ENCODE measurements at regions not wholly inside any gene's neighbourhood (a gene's known extent, or its start where the extent isn't known, plus 50 kb on each side); places are given as distances from the start of the nearest gene placed in this dataset.

DNA sequence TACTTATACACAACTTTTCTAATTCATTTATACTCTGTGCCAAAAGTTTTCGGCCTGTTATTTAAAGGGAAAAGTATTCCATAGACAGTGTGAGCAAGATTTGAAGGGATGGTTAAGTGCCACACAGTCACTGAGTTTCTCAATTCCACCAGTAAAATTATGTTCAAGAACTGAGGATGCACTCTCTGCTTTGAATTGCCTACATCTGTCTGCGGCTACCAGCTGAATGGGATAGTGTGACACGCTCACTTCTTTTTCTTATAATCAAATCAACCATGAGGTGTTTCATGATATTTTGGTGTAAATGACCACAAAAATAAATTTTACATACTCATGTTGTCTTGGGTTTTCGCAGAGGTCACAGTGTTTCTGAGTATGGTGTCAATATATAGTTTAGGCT is 218.4 kb upstream of the TMEM161B start:
- DNase-seq (ENCODE audit: low read depth in 3 of 3): no peak

DNA sequence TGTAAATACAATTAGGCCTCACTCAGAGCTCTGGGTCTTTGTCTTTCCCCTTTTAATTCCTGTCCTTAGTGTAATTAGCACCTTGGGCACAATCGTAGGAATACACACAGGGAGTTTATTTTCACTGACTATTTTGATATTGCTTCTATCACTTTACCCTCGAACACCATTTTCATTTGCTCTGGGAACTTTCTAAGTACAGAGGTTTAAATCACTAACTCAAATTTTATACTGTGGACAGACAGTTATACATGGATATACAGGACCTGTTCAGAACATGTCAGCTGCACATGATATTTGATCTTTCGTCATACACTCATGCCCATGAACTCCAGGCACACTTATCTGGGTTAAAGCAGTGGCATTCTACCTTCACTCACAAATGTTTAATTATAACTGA is 217.8 kb upstream of the TMEM161B start:
- no peak for DNase-seq (ENCODE audit: low read depth in 3 of 3)

GRCh38 chr5:88485531-88485930 is 216.9 kb upstream of the TMEM161B start:
- no peak for DNase-seq (ENCODE audit: low read depth in 3 of 3)

GRCh38 chr5:88483964-88484672 is 215.5 kb upstream of the TMEM161B start:
- no peak for DNase-seq (ENCODE audit: low read depth in 3 of 3)

- no peak for DNase-seq (ENCODE audit: low read depth in 3 of 3)
Measured at GRCh38 chr5:88480801-88481499, 212.3 kb upstream of the TMEM161B start.

GRCh38 chr5:88480245-88480644 is 211.6 kb upstream of the TMEM161B start:
- DNase-seq (ENCODE audit: low read depth in 3 of 3): no peak

DNA sequence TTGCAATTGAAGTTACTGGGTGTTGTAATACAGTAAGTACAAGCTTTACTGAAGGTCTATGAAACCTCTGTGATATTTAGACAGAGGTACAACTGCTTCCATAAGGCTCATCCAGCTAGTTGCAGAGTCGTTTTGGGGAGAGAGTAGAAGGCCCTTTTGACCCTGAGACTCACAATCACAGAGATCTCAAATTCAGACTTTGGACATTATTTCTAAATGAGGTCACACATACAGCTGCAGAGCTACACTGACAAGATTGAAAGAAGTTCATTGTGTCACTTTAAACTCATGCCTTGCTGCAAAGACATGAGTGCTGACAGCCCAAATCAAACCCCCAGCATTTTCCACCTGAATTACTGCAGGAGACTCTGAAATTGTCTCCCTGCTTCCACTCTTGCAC is 205.9 kb upstream of the TMEM161B start:
- no peak for DNase-seq (ENCODE audit: low read depth in 3 of 3)

- no peak for DNase-seq (ENCODE audit: low read depth in 3 of 3)
Measured at GRCh38 chr5:88470745-88471144, 202.1 kb upstream of the TMEM161B start.

DNA sequence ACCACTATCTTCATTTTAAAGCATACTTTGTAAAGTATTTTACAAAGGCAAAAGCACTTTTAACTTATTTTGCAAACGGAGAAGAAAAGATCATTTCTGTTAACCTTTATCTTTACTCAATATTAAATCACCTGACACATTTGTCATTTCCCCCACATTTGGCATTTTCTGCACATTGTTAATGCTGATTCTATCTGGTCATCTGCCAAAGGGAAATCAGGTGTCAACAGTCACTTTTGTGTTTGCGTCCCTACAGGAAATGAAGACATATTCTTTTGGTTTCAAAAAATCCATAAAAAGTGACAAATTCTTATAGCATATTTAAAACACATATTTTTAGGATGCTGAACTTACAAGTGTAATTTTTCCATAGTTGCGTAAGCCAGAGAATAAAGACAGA is 191.3 kb upstream of the TMEM161B start:
- no peak for DNase-seq (ENCODE audit: low read depth in 3 of 3)

DNA sequence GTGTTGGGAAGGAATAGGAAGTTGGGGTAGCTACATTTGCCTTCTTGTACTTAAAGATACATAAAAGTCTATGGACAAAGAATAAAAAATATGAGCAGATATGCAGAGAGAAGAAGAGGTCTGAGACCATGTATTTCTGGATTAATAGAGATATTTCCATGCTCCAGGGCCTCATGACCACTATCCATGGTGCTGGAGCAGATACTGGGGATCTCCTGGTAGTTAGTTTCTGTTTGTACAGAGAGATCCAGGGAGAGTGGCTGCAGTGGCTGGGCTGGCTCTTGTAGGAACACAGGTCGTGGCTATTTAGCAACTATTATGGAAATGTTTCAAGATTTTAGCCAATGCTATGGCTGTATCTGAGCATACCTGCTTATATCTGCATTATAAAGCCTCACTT is 184.2 kb upstream of the TMEM161B start:
- DNase-seq (ENCODE audit: low read depth in 3 of 3): no peak

DNA sequence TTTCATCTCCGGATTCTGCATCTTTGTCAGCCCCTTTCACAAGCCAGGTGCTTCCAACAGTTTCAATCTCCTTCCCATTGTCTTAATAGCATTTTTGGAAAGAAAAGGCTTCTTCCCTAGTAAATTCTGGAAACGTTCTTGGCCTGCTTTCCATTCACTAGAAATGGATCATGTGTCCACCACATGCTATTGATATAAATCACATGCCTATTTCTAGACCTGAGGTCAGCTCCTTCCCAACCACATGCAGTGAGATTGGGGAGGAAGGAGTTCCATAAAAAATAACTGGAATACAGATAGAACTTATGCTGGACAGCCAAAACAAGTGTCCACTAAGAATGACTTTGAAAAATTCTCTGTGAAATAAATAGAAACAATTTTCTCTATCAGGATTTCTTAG is 181.6 kb upstream of the TMEM161B start:
- no peak for DNase-seq (ENCODE audit: low read depth in 3 of 3)

DNA sequence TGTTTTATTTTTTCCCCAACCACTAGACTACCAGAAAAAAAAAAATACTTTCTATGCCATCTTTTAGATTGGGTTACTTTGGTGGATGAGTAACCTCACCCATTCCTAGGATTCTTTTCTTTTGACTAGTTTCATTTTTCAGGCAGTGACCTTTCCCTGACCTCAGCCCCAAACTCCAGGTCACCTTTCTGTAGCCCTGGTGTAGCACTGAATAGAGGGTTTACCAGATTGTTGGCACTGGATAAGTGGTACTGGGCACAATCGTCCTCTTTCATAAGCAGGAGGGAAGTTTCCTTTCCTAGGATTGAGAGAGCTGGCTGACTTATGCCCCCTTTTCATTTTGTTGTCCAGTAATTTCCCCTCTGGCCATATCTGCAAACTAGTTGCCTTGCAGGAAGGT is 169.4 kb upstream of the TMEM161B start:
- DNase-seq (ENCODE audit: low read depth in 3 of 3): no peak

DNA sequence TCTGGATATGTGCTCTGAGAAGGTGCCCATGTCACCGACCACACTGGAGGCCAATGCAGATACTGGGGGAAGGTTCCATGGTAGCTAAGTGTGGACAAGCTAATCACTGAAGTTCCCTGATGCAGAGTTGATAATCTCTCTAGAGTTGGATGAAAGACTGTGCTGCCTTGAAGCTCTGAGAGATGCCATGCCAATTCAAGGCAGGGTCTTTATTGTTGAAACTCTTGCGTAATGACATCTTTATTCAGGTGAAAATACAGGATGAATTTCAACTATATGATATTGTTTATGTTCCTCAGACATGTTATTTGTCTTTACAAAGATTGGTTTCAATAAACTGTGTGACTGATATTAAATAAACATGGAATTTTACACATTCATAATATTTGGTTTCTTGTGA is 167.6 kb upstream of the TMEM161B start:
- DNase-seq (ENCODE audit: low read depth in 3 of 3): no peak

DNA sequence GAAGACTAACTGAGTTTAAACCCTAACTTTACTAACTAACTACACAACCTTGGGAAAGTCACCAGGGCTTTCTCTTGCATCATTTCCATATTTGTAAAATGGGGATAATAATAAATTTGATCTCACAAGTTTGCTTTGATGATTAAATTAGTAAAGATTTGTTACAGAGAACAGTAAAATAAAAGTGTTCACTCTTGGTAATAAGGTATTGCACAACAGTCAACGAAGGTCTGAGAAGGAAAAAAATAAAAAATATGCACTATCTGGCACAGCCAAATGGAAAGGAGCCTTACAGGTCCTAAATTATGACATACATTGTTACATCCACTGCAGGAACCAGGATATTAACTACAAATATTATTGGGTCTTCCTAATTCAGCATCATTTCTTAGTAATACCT is 160.0 kb upstream of the TMEM161B start:
- no peak for DNase-seq (ENCODE audit: low read depth in 3 of 3)

DNA sequence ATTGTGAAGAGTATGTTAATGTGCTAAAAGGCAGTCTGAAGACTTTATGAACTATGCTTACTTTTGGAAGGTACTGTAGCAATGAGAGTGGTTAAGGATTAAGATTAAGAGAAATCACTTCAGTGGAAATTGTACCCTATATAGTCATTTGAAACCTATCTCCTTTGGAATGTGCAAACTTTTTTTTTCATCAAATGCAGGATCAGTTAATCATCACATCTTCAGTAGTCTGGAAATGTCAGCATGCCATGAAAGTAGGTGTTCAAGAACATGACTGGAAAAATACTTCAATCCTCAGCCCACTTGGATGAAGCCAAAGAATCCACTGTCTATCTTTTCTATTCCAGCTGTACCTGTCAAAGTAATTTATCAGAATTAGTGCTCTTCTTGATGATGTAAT is 157.8 kb upstream of the TMEM161B start:
- DNase-seq (ENCODE audit: low read depth in 3 of 3): no peak

GRCh38 chr5:88425124-88425523 is 156.5 kb upstream of the TMEM161B start:
- DNase-seq (ENCODE audit: low read depth in 3 of 3): no peak

DNA sequence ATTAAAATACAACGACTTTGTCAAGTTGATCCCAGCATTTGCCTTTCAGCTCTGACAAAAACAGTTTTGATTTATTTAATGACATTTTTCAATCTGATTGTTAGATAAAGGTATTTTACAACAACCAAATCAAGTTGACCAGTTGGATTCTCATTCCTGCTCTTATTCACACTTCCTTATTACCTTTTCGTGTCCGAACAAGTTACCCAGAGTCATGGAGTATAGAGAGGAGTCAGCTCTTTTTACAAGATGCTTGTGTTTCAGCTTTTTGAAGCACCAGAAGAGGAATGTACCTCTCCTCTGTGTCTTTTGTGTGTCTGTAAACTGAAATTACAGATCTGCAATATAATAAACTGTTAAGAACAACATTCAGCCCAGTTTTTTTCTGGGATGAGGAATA is 151.3 kb upstream of the TMEM161B start:
- no peak for DNase-seq (ENCODE audit: low read depth in 3 of 3)

DNA sequence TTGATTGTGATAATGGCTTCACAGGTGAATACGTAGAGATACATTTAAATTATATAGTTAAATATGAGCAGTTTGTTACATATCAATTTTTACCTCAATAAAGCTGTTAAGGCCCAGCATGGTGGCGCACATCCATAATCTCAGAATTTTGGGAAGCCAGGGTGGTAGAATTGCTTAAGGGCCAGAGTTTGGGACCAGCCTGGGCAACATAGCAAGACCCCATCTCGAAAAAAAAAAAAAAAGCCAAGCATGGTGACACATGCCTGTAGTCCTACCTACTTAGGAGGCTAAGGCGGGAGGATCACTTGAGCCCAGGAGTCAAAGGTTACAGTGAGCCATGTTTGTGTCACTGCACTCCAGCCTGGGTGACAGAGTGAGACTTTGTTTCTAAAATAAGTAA is 138.7 kb upstream of the TMEM161B start:
- DNase-seq (ENCODE audit: low read depth in 3 of 3): no peak

GRCh38 chr5:88405783-88406182 is 137.1 kb upstream of the TMEM161B start:
- DNase-seq (ENCODE audit: low read depth in 3 of 3): no peak

- no peak for DNase-seq (ENCODE audit: low read depth in 3 of 3)
Measured at GRCh38 chr5:88404405-88404804, 135.8 kb upstream of the TMEM161B start.

GRCh38 chr5:88401686-88402085 is 133.0 kb upstream of the TMEM161B start:
- no peak for DNase-seq (ENCODE audit: low read depth in 3 of 3)

- DNase-seq (ENCODE audit: low read depth in 3 of 3): no peak
Measured at GRCh38 chr5:88401228-88401627, 132.6 kb upstream of the TMEM161B start.

DNA sequence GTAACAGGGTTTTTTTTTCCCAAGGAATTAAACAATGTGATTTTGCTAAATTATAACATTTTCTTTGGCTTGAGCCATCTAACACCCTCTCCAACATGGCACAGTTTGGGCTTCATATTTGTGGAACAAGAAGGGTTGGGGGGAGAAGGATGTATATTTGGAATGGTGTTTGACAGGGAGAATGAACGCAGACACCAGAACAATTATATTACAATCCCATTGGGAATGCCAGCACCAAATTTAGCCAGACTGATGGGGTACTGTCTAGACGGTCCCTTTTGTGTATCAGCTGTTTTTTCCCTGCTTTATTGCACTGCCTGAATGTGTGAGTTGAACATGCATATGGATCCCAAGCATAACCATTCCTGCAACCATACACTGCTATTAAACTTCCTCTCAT is 130.9 kb upstream of the TMEM161B start:
- no peak for DNase-seq (ENCODE audit: low read depth in 3 of 3)

- DNase-seq (ENCODE audit: low read depth in 3 of 3): no peak
Measured at GRCh38 chr5:88398316-88398715, 129.7 kb upstream of the TMEM161B start.

Data from stimulated activated CD4-positive, alpha-beta T cell treated with anti-CD3 and anti-CD28 coated beads, TNF-alpha, amount 100 ng/mL, for 48 hours (primary cell).